Testis (tissue), 2 donors: ENCODE measurements at regions not wholly inside any gene's neighbourhood (a gene's known extent, or its start where the extent isn't known, plus 50 kb on each side); places are given as distances from the start of the nearest gene placed in this dataset.

ENCODE experiments used
- DNase-seq: peaks from one replicate; pipeline ENCODE4 v3.0.0-alpha.2; 2019
- H3K27ac ChIP-seq, 2 donors: fragments of 200-600 bp; sonication (generic); one replicate each; pipeline ENCODE4 v1.5.1; 2019
- H3K27me3 ChIP-seq: fragments of 200-600 bp; sonication (generic); one replicate; pipeline ENCODE4 v1.5.1; 2019
- H3K36me3 ChIP-seq: fragments of 200-600 bp; sonication (generic); one replicate; pipeline ENCODE4 v1.5.1; 2017; ENCODE audit warnings: low read depth; ENCODE audit errors: missing control alignments
- H3K4me1 ChIP-seq: fragments of 200-600 bp; sonication (generic); one replicate; pipeline ENCODE4 v1.5.1; 2019
- H3K4me3 ChIP-seq, 2 donors: fragments of 200-600 bp; sonication (generic); one replicate each; pipeline ENCODE4 v1.5.1; 2017 to 2019
- H3K9me3 ChIP-seq: fragments of 200-600 bp; sonication (generic); one replicate; pipeline ENCODE4 v1.5.1; 2017
- POLR2A ChIP-seq: fragments of 450-650 bp; IDR thresholded peaks from one replicate; pipeline ENCODE4 v1.6.1; 2017; ENCODE audit warnings: antibody characterized with exemption, mild to moderate bottlenecking, moderate library complexity
- WGBS, 2 donors: methylation state at CpG; one replicate each; pipeline ENCODE4 v1.1.5; 2018; 5-methylcytosine and 5-hydroxymethylcytosine counted together
- intact Hi-C: fragments of 100-400 bp; cut with DNase I; formaldehyde crosslinking; loops from one replicate; pipeline ENCODE4 v1.15.1; 2023; ENCODE audit warnings: low total_unique reads
- TF ChIP-seq, protein P1 (sequence below), 3 experiments: fragments of 450-650 bp in 2 of 3; fragments of 200-600 bp in 1 of 3; sonication (generic) in 1 of 3; IDR thresholded peaks; one replicate each; pipeline ENCODE4 v1.5.1; 2016 to 2019; ENCODE audit warnings: antibody characterized with exemption in 3 of 3, mild to moderate bottlenecking in 2 of 3, moderate library complexity in 1 of 3

DNA sequence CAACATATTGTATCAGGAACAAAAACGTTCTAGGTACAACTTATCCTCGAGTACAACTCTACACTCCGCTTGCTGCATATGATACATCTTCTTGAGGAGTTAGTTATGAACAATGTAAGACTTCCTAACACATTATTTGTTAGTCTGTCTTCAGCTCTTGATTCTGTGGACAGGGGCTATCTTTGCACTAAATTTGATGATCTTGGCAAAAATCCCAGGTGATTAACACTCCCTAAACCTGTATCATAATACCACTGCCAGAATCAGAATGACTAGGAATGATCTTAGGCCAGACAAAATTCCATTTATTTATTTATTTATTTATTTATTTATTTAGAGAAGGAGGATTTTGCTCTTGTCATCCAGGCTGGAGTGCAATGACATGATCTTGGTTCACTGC, 108.7 kb upstream of the AUTS2 start:
- TF ChIP-seq, protein P1, sequence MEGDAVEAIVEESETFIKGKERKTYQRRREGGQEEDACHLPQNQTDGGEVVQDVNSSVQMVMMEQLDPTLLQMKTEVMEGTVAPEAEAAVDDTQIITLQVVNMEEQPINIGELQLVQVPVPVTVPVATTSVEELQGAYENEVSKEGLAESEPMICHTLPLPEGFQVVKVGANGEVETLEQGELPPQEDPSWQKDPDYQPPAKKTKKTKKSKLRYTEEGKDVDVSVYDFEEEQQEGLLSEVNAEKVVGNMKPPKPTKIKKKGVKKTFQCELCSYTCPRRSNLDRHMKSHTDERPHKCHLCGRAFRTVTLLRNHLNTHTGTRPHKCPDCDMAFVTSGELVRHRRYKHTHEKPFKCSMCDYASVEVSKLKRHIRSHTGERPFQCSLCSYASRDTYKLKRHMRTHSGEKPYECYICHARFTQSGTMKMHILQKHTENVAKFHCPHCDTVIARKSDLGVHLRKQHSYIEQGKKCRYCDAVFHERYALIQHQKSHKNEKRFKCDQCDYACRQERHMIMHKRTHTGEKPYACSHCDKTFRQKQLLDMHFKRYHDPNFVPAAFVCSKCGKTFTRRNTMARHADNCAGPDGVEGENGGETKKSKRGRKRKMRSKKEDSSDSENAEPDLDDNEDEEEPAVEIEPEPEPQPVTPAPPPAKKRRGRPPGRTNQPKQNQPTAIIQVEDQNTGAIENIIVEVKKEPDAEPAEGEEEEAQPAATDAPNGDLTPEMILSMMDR (IDR thresholded peaks at IDR 0.05): no peak
- no peak for TF ChIP-seq POLR2A
- Histone ChIP-seq H3K4me3 (no peak overlapping the region), H3K36me3 (no peaks in the 10 kb centered on the region), H3K27ac (no peak overlapping the region), H3K27me3 (no peaks in the 10 kb centered on the region), H3K9me3 (no peaks in the 10 kb centered on the region), H3K4me1 (no peaks in the 10 kb centered on the region)
- intact Hi-C loops: no loop called here
- WGBS, 2 donors: 94 to 96% methylated on average over 3 of the region's 3 CpGs
- no peak for DNase-seq

DNA sequence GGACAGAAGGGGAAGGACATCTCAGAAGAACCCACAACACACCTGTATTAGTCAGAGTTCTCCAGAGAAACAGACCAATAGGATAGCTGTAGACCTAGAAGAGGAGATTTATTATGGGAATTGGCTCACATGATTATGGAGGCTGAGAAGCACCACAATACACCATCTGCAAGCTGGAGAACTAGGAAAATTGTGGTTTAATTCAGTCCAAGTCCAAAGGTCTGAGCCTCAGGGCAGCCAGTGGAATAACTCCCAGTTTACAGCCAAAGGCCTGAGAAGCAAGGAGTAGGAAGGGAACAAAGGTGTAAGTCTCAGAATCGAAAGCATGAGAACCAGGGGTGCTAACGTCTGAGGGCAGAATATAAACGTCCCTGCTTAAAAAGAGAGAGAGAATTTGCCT, 99.6 kb upstream of the AUTS2 start:
- no peaks in the 10 kb centered on the region for H3K36me3 ChIP-seq
- no peak for DNase-seq
- intact Hi-C loops: no loop called here
- H3K9me3 ChIP-seq: no peaks in the 10 kb centered on the region
- no peaks in the 10 kb centered on the region for H3K27me3 ChIP-seq
- H3K4me1 ChIP-seq: no peaks in the 10 kb centered on the region
- no peak for TF ChIP-seq POLR2A
- TF ChIP-seq, protein P1 (IDR thresholded peaks at IDR 0.05): no peak
- WGBS, 2 donors: 90 to 97% methylated on average over 3 of the region's 3 CpGs
- no peak overlapping the region for H3K4me3 ChIP-seq
- no peak overlapping the region for H3K27ac ChIP-seq

DNA sequence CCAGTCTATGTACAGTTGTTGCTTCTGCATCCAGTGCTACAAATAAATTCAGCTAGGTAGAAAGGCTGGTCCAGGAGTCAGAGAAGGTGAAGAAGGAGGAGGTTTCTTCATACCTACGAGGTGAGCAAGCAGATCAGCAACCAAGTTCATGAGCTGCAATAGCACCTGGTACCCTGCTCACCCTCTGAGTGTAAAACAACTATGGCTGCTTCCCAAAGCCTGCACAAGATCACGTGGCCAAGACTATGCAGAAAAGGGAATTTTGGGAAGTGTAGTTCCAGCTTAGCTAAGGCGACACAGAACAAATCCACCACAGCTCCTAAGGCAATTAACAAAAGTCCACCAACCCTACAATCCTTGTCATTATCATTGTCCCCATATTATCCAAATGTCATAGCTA, 95.9 kb upstream of the AUTS2 start:
- DNase-seq: no peak
- no peak overlapping the region for H3K27ac ChIP-seq
- 80 to 89% methylated on average over 3 of the region's 3 CpGs for WGBS, 2 donors

DNA sequence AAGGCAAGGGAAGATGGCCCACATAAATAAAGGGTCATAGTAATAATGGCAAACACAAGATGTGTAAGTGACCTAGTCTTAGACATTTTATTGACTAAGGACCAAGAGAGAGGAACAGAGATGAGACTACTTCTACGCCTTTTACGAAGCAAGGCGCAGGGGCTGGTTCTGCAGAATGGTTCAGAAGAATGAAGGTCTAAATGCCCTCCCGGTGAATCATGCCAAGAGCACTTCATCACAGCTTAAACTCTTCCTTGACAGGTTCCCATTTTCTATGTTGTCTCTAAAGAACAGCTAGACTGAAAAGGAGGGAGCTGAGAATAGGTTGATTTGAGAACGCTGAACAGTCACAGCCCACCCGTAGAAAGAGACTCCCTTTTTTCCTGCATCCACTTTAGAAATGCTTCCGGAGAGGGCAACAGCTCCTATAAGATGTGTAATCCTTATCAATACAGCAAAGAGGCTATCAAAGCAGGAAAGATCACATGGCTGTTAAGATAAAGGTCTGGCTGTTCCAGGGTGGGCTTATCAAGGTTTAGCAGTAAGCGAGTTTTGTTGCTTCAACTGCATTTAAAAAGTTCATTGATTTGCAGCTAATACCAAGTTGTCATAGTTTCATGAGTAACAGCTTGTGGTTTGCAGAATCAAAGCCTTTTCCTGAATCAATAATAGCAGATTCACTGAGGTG, 93.4 kb upstream of the AUTS2 start:
- DNase-seq: no peak
- TF ChIP-seq POLR2A: no peak
- TF ChIP-seq, protein P1 (IDR thresholded peaks at IDR 0.05): no peak
- WGBS, 2 donors: 84 to 86% methylated on average over 8 of the region's 8 CpGs
- Histone ChIP-seq H3K27ac (no peak overlapping the region), H3K4me3 (no peak overlapping the region), H3K9me3 (no peaks in the 10 kb centered on the region), H3K27me3 (no peaks in the 10 kb centered on the region), H3K4me1 (no peaks in the 10 kb centered on the region), H3K36me3 (no peaks in the 10 kb centered on the region)
- intact Hi-C loops: no loop called here

More for the DNA sequence above, 95.9 kb upstream of the AUTS2 start:
- H3K36me3 ChIP-seq: no peaks in the 10 kb centered on the region
- TF ChIP-seq POLR2A: no peak
- TF ChIP-seq, protein P1 (IDR thresholded peaks at IDR 0.05): no peak
- H3K9me3 ChIP-seq: no peaks in the 10 kb centered on the region
- no peak overlapping the region for H3K4me3 ChIP-seq
- H3K4me1 ChIP-seq: no peaks in the 10 kb centered on the region
- intact Hi-C loops: no loop called here
- H3K27me3 ChIP-seq: no peaks in the 10 kb centered on the region

DNA sequence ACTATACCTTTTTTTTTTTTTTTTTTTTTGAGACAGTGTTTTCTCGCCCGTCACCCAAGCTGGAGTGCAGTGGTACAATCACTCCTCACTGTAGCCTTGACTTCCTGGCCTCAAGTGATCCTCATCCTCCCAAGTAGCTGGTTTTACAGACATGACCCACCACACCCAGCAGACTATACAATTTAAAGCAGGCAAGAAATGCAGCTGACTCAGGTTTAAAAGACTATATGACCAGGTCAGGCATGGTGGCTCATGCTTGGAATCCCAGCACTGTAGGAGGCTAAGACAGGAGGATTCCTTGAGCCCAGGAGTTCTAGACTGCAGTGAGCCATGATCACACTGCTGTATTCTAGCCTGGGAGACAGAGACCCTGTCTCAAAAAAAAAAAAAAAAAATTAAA, 89.5 kb upstream of the AUTS2 start:
- Histone ChIP-seq H3K4me3 (no peak overlapping the region), H3K27ac (no peak overlapping the region), H3K27me3 (no peaks in the 10 kb centered on the region), H3K36me3 (no peaks in the 10 kb centered on the region), H3K4me1 (no peaks in the 10 kb centered on the region), H3K9me3 (no peaks in the 10 kb centered on the region)
- no peak for DNase-seq
- TF ChIP-seq POLR2A: no peak
- TF ChIP-seq, protein P1 (IDR thresholded peaks at IDR 0.05): no peak
- WGBS, 2 donors: 95 to 100% methylated on average over 2 of the region's 2 CpGs
- intact Hi-C loops: no loop called here
